Endothelial cell of umbilical vein (primary cell): ENCODE measurements at regions not wholly inside any gene's neighbourhood (a gene's known extent, or its start where the extent isn't known, plus 50 kb on each side); places are given as distances from the start of the nearest gene placed in this dataset.

Source experiments
- CTCF ChIP-seq, 2 donors: IDR thresholded peaks; 1 replicate in 1 of 2; 2 replicates in 1 of 2; pipeline ENCODE4 v1.5.1; 2011; ENCODE audit warnings: low read length in 2 of 2, mild to moderate bottlenecking in 2 of 2, moderate library complexity in 2 of 2, control low read depth in 1 of 2, inconsistent platforms in 1 of 2, low read depth in 1 of 2; ENCODE audit not compliant: insufficient read depth in 1 of 2; ENCODE audit errors: extremely low read depth in 1 of 2
- EZH2 ChIP-seq: IDR thresholded peaks from 2 replicates; pipeline ENCODE4 v1.6.1; 2012; ENCODE audit warnings: borderline replicate concordance, low read depth, mild to moderate bottlenecking, moderate library complexity, low read length, inconsistent platforms; ENCODE audit not compliant: severe bottlenecking
- FOS ChIP-seq: IDR thresholded peaks from 2 replicates; pipeline ENCODE4 v1.6.1; 2011; ENCODE audit warnings: mild to moderate bottlenecking, low read length, moderate library complexity, borderline replicate concordance; ENCODE audit not compliant: insufficient read depth
- JUN ChIP-seq: IDR thresholded peaks from 2 replicates; pipeline ENCODE4 v1.6.1; 2011; ENCODE audit warnings: borderline replicate concordance, low read depth; ENCODE audit not compliant: insufficient read length, insufficient read depth
- MAX ChIP-seq: IDR thresholded peaks from 2 replicates; pipeline ENCODE4 v1.6.1; 2011; ENCODE audit not compliant: insufficient read depth, insufficient read length
- MYC ChIP-seq: IDR thresholded peaks from one replicate; pipeline ENCODE4 v1.6.1; 2011; ENCODE audit warnings: mild to moderate bottlenecking, low read depth, low read length
- POLR2A ChIP-seq: IDR thresholded peaks from 2 replicates; pipeline ENCODE4 v1.6.1; 2012; ENCODE audit warnings: low read depth, mild to moderate bottlenecking, control low read depth, low read length
- POLR2AphosphoS5 ChIP-seq: IDR thresholded peaks from 2 replicates; pipeline ENCODE4 v1.6.1; 2012; ENCODE audit warnings: low read depth, mild to moderate bottlenecking, control low read depth, low read length, moderate library complexity; ENCODE audit not compliant: insufficient read depth

- TF ChIP-seq POLR2A (no peak), CTCF (IDR thresholded peaks at IDR 0.05; ENCODE audit: extremely low read depth in 1 of 2, insufficient read depth in 1 of 2, low read depth in 1 of 2, low read length in 2 of 2) (no peak), POLR2AphosphoS5 (no peak), MAX (no peak), JUN (no peak), EZH2 (no peak), FOS (no peak), MYC (no peak)
These were observed 530.1 kb upstream of the NOX3 start for GRCh38 chr6:155985660-155986138.
